Transverse colon (tissue), 3 donors: ENCODE measurements at regions not wholly inside any gene's neighbourhood (a gene's known extent, or its start where the extent isn't known, plus 50 kb on each side); places are given as distances from the start of the nearest gene placed in this dataset.

ENCODE experiments used
- CTCF ChIP-seq, 5 experiments: fragments of 200-600 bp in 3 of 5; fragments of 450-650 bp in 2 of 5; sonication (generic) in 3 of 5; IDR thresholded peaks; 1 replicate in 2 of 5; 2 replicates in 3 of 5; pipeline ENCODE4 v1.5.1; 2016 to 2017; ENCODE audit warnings: antibody characterized with exemption in 5 of 5, inconsistent platforms in 3 of 5, mild to moderate bottlenecking in 2 of 5, moderate library complexity in 1 of 5
- EP300 ChIP-seq: sonication (generic); formaldehyde crosslinking; IDR thresholded peaks from one replicate; pipeline ENCODE4 v1.6.1; 2017; ENCODE audit warnings: antibody characterized with exemption, low read depth
- POLR2A ChIP-seq: fragments of 450-650 bp; IDR thresholded peaks from one replicate; pipeline ENCODE4 v1.6.1; 2016; ENCODE audit warnings: antibody characterized with exemption, mild to moderate bottlenecking, moderate library complexity

- TF ChIP-seq POLR2A (no peak), EP300 (no peak), CTCF (IDR thresholded peaks at IDR 0.05) (no peak)
Measured at GRCh38 chr12:41979574-41979973, 165.1 kb downstream of the GXYLT1 start.
